ENCODE measurements at regions not wholly inside any gene's neighbourhood (a gene's known extent, or its start where the extent isn't known, plus 50 kb on each side); places are given as distances from the start of the nearest gene placed in this dataset.
"Not testable (repeated sequence)": the region's sequence is repeated elsewhere in the genome, so short reads cannot be mapped to it uniquely, and the experiment has no call there.

DNA sequence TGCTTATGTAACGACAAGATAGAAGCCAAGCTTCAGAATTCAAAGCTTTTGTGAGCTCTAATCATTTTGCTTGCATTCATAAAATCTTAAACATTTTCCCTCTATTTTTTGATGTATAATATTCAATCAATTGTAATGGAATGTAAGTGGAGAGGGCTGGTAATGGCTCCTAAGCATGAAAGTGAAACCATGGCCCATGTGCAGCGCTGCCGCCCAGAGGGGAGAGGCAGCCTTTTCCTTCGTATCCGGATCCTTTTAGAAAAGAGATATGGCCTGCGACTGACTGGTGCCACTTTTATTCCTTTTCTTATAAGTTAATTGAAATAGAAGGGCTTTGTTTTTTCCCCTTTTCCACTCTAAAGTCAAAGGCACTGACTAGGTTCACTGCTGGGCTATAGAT lies 178.9 kb upstream of the POMZP3 start:
- BruUV-seq (replicated peaks); POLR2A ChIA-PET (ENCODE audit: low non-redundant PET); DNase-seq (ENCODE audit: low spot score); H3K9me3 ChIP-seq (ENCODE audit: low read depth, low read length, poor library complexity, severe bottlenecking); intact Hi-C loops (cut with micrococcal nuclease; ENCODE audit: unreplicated experiment); H3K4me1 ChIP-seq (ENCODE audit: insufficient read depth, low read length, poor library complexity, severe bottlenecking); H3K36me3 ChIP-seq (ENCODE audit: insufficient read depth, low read length, poor library complexity, severe bottlenecking); H3K27ac ChIP-seq (ENCODE audit: low read depth, low read length, poor library complexity, severe bottlenecking); H3K4me3 ChIP-seq (ENCODE audit: low read depth, low read length, poor library complexity, severe bottlenecking); CTCF ChIA-PET; H3K27me3 ChIP-seq (replicated peaks; ENCODE audit: insufficient read depth, low read depth, low read length, poor library complexity): not testable (repeated sequence)

DNA sequence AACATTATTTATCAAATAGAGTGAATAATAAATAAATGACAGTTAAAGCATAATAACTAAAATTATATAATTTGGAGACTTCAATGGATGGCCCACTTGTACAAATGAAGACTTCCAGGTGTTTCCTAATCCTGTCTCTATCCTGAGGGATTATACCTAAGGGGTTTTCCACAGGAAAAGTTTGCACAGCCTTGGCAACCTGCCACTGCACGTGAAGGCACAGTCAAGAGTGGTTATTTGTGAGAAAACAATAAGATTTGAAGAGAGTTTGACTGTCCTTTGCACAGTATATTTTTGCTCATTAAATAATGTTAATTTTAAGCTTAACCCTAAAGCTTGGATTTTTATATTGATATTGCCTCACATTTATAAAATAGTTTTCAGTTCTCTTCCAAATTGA lies 178.2 kb upstream of the POMZP3 start:
- CTCF ChIA-PET; H3K4me3 ChIP-seq (ENCODE audit: low read depth, low read length, poor library complexity, severe bottlenecking); intact Hi-C loops (cut with micrococcal nuclease; ENCODE audit: unreplicated experiment); H3K36me3 ChIP-seq (ENCODE audit: insufficient read depth, low read length, poor library complexity, severe bottlenecking); DNase-seq (ENCODE audit: low spot score); H3K4me1 ChIP-seq (ENCODE audit: insufficient read depth, low read length, poor library complexity, severe bottlenecking); POLR2A ChIA-PET (ENCODE audit: low non-redundant PET); H3K27me3 ChIP-seq (replicated peaks; ENCODE audit: insufficient read depth, low read depth, low read length, poor library complexity); BruUV-seq (replicated peaks); H3K9me3 ChIP-seq (ENCODE audit: low read depth, low read length, poor library complexity, severe bottlenecking); H3K27ac ChIP-seq (ENCODE audit: low read depth, low read length, poor library complexity, severe bottlenecking): not testable (repeated sequence)

DNA sequence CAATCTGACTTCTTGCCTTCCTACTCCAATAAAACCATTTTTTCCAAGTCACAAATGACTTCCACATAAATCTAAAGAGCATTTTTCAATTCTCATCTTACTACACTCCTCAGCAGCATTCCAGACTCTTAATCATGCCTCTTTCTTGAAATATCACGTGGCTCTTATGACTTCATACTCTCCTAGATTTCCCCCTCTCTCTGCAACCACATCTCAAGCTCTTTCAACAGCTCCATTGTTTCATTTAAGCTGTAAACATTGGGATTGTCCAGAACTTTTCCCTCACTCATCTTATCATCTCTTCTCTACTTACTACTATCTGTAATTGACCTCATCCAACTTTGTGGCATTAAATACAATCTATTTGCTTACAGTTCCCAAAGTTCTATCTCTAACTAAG lies 170.6 kb upstream of the POMZP3 start:
- CTCF ChIA-PET; intact Hi-C loops (cut with micrococcal nuclease; ENCODE audit: unreplicated experiment); POLR2A ChIA-PET (ENCODE audit: low non-redundant PET); DNase-seq (ENCODE audit: low spot score); H3K9me3 ChIP-seq (ENCODE audit: low read depth, low read length, poor library complexity, severe bottlenecking); H3K27ac ChIP-seq (ENCODE audit: low read depth, low read length, poor library complexity, severe bottlenecking); H3K36me3 ChIP-seq (ENCODE audit: insufficient read depth, low read length, poor library complexity, severe bottlenecking); H3K4me3 ChIP-seq (ENCODE audit: low read depth, low read length, poor library complexity, severe bottlenecking); H3K27me3 ChIP-seq (replicated peaks; ENCODE audit: insufficient read depth, low read depth, low read length, poor library complexity); H3K4me1 ChIP-seq (ENCODE audit: insufficient read depth, low read length, poor library complexity, severe bottlenecking); BruUV-seq (replicated peaks): not testable (repeated sequence)

DNA sequence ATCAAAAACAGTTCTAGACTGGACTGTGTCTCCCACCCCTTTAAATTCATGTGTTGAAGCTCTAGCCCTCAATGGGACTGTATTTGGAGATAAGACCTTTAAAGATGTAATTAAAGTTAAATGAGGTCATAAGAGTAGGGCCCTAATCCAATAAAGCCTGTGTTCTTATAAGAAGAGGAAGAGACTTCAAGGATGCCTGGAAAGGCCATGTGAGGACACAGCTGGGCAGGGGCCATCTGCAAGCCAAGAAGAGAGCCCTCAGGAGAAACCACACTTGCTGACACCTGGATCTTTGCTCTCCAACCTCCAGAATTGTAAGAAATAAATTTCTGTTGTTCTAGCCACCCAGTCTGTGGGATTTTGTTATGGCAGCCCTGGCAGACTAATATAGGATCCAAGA lies 153.6 kb upstream of the POMZP3 start:
- H3K36me3 ChIP-seq (ENCODE audit: insufficient read depth, low read length, poor library complexity, severe bottlenecking); BruUV-seq (replicated peaks); H3K27ac ChIP-seq (ENCODE audit: low read depth, low read length, poor library complexity, severe bottlenecking); POLR2A ChIA-PET (ENCODE audit: low non-redundant PET); CTCF ChIA-PET; H3K27me3 ChIP-seq (replicated peaks; ENCODE audit: insufficient read depth, low read depth, low read length, poor library complexity); H3K9me3 ChIP-seq (ENCODE audit: low read depth, low read length, poor library complexity, severe bottlenecking); DNase-seq (ENCODE audit: low spot score); H3K4me1 ChIP-seq (ENCODE audit: insufficient read depth, low read length, poor library complexity, severe bottlenecking); H3K4me3 ChIP-seq (ENCODE audit: low read depth, low read length, poor library complexity, severe bottlenecking); intact Hi-C loops (cut with micrococcal nuclease; ENCODE audit: unreplicated experiment): not testable (repeated sequence)

DNA sequence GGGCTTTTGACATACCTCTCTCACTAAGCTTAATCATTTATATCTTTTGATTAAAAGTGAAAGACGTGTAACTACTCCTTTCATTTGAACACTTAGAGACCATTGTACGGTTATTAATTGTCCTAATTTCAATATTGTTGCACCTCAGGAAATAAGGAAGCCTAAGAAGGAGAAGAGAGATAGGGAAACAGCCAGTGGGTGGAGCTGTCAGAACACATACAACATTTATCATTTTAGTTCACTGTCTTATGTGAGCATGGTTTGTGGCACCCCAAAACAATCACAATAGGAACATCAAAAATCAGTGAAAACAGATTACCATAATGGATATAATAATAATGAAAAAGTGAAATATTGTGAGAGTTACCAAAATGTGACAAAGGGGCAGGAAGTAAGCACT lies 147.2 kb upstream of the POMZP3 start:
- CTCF ChIA-PET; POLR2A ChIA-PET (ENCODE audit: low non-redundant PET); H3K9me3 ChIP-seq (ENCODE audit: low read depth, low read length, poor library complexity, severe bottlenecking); H3K27me3 ChIP-seq (replicated peaks; ENCODE audit: insufficient read depth, low read depth, low read length, poor library complexity); H3K36me3 ChIP-seq (ENCODE audit: insufficient read depth, low read length, poor library complexity, severe bottlenecking); BruUV-seq (replicated peaks); H3K27ac ChIP-seq (ENCODE audit: low read depth, low read length, poor library complexity, severe bottlenecking); intact Hi-C loops (cut with micrococcal nuclease; ENCODE audit: unreplicated experiment); DNase-seq (ENCODE audit: low spot score); H3K4me3 ChIP-seq (ENCODE audit: low read depth, low read length, poor library complexity, severe bottlenecking); H3K4me1 ChIP-seq (ENCODE audit: insufficient read depth, low read length, poor library complexity, severe bottlenecking): not testable (repeated sequence)
- TF ChIP-seq, protein P1, sequence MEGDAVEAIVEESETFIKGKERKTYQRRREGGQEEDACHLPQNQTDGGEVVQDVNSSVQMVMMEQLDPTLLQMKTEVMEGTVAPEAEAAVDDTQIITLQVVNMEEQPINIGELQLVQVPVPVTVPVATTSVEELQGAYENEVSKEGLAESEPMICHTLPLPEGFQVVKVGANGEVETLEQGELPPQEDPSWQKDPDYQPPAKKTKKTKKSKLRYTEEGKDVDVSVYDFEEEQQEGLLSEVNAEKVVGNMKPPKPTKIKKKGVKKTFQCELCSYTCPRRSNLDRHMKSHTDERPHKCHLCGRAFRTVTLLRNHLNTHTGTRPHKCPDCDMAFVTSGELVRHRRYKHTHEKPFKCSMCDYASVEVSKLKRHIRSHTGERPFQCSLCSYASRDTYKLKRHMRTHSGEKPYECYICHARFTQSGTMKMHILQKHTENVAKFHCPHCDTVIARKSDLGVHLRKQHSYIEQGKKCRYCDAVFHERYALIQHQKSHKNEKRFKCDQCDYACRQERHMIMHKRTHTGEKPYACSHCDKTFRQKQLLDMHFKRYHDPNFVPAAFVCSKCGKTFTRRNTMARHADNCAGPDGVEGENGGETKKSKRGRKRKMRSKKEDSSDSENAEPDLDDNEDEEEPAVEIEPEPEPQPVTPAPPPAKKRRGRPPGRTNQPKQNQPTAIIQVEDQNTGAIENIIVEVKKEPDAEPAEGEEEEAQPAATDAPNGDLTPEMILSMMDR (conservative IDR thresholded peaks at IDR 0.05; ENCODE audit: low read depth, low read length), result peak; percentile 31; the same call in 1 of the 2 replicates

DNA sequence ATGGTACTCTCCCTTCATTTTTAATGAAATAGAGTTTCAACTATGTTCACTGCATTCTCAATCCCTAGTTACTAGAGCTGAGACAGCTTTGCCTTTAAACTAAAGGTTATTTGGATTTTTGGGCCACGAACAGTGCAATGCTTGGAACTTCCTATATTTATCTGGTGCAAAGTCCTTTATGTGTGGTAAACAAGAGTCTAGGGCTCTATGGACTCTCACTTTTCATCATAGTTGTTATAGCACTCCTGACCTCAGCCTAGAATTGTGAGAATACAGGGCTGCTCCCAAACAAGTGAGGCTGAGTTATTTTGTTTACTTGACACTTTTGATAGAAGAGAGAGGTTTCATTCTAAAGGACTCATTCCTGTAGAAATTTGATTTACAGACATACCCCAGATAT lies 144.9 kb upstream of the POMZP3 start:
- H3K36me3 ChIP-seq (ENCODE audit: insufficient read depth, low read length, poor library complexity, severe bottlenecking); DNase-seq (ENCODE audit: low spot score); intact Hi-C loops (cut with micrococcal nuclease; ENCODE audit: unreplicated experiment); POLR2A ChIA-PET (ENCODE audit: low non-redundant PET); H3K9me3 ChIP-seq (ENCODE audit: low read depth, low read length, poor library complexity, severe bottlenecking); BruUV-seq (replicated peaks); H3K4me3 ChIP-seq (ENCODE audit: low read depth, low read length, poor library complexity, severe bottlenecking); H3K27me3 ChIP-seq (replicated peaks; ENCODE audit: insufficient read depth, low read depth, low read length, poor library complexity); H3K27ac ChIP-seq (ENCODE audit: low read depth, low read length, poor library complexity, severe bottlenecking); H3K4me1 ChIP-seq (ENCODE audit: insufficient read depth, low read length, poor library complexity, severe bottlenecking); CTCF ChIA-PET: not testable (repeated sequence)

DNA sequence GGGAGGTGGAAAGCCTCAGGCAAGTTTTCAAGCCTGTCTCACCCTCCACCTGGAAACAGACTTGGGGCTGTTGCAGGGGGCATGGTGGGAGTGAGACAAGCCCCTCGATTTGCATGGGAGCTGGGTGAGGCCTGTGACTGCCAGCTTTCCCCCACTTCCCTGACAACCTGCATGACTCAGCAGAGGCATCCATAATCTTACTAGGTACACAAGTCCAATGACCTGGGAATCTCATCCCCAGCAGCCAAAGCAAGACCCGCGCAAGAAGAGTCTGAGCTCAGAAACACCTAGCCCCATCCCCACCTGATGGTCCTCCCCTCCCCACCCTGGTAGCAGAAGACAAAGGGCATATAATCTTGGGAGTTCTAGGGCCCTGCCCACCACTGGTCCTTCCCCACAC lies 136.9 kb upstream of the POMZP3 start:
- H3K27me3 ChIP-seq (replicated peaks; ENCODE audit: insufficient read depth, low read depth, low read length, poor library complexity); BruUV-seq (replicated peaks); POLR2A ChIA-PET (ENCODE audit: low non-redundant PET); H3K4me3 ChIP-seq (ENCODE audit: low read depth, low read length, poor library complexity, severe bottlenecking); H3K9me3 ChIP-seq (ENCODE audit: low read depth, low read length, poor library complexity, severe bottlenecking); H3K36me3 ChIP-seq (ENCODE audit: insufficient read depth, low read length, poor library complexity, severe bottlenecking); H3K4me1 ChIP-seq (ENCODE audit: insufficient read depth, low read length, poor library complexity, severe bottlenecking); intact Hi-C loops (cut with micrococcal nuclease; ENCODE audit: unreplicated experiment); H3K27ac ChIP-seq (ENCODE audit: low read depth, low read length, poor library complexity, severe bottlenecking); DNase-seq (ENCODE audit: low spot score); CTCF ChIA-PET: not testable (repeated sequence)
